ENCODE measurements at regions not wholly inside any gene's neighbourhood (a gene's known extent, or its start where the extent isn't known, plus 50 kb on each side); places are given as distances from the start of the nearest gene placed in this dataset.

DNA sequence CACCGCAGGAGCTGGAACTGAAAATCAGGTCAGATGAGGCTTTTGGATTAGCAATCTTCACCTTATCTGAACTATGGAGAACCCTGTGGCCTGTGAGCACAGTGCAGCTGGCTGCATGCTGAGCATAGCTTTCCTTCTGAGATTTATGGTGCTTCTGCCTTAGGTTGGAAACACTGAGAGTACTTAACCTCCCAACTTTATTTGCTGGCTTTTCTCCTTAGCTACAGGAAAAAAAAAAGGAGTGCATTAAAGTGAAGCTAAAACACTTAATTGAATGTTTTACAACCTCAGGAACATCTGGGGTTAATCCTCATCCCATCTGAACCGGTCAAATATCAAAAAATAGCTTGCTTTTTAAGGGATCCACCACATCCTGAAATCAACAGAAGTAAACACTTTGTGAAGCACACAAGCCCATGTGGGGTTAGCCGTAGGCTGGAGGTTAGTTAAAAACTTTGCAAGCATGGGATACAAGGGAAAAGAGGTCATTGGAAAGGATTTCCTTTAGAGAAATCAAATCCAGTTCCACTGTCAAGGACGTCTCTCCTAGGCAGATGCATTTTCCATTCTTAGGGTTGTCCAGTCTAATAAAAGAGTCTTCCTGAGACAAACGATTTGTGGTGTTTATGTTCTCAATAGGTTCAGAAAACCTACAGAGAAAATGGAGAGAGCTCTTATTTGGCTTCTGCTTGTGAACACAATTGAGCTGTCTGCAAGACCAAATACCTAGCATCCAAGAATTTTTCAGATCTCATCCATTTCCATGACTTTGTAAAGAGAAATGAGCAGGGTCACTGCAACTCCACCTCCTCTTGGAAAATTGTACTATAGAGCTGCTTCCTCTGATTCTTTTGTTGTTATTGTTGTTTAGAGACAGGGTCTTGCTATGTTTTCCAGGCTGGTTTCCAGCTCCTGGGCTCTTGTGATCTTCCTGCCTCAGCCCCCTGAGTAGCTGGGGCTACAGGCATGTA is 470.4 kb upstream of the IGFBP3 start:
- TF ChIP-seq, protein P1, sequence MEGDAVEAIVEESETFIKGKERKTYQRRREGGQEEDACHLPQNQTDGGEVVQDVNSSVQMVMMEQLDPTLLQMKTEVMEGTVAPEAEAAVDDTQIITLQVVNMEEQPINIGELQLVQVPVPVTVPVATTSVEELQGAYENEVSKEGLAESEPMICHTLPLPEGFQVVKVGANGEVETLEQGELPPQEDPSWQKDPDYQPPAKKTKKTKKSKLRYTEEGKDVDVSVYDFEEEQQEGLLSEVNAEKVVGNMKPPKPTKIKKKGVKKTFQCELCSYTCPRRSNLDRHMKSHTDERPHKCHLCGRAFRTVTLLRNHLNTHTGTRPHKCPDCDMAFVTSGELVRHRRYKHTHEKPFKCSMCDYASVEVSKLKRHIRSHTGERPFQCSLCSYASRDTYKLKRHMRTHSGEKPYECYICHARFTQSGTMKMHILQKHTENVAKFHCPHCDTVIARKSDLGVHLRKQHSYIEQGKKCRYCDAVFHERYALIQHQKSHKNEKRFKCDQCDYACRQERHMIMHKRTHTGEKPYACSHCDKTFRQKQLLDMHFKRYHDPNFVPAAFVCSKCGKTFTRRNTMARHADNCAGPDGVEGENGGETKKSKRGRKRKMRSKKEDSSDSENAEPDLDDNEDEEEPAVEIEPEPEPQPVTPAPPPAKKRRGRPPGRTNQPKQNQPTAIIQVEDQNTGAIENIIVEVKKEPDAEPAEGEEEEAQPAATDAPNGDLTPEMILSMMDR (IDR thresholded peaks at IDR 0.05; ENCODE audit: unreplicated experiment): no peak
- no peak for DNase-seq
- H3K27ac Mint-ChIP-seq (ENCODE audit: unreplicated experiment): no peak overlapping the region
- no peak overlapping the region for H3K4me3 Mint-ChIP-seq (ENCODE audit: low read depth, unreplicated experiment)
- intact Hi-C loops (cut with micrococcal nuclease; ENCODE audit: unreplicated experiment): no loop called here
- H3K4me1 Mint-ChIP-seq (ENCODE audit: low read depth, unreplicated experiment): peaks cover 7% of the 10 kb centered on the region
- no TSS peak for BruUV-seq (replicated peaks)
- H3K27me3 Mint-ChIP-seq (ENCODE audit: unreplicated experiment): no peaks in the 10 kb centered on the region
- H3K36me3 Mint-ChIP-seq (ENCODE audit: insufficient read depth, unreplicated experiment): no peaks in the 10 kb centered on the region
- H3K9me3 Mint-ChIP-seq (ENCODE audit: low read depth, unreplicated experiment): peaks cover 11% of the 10 kb centered on the region
- CTCF ChIA-PET: no interaction called here

DNA sequence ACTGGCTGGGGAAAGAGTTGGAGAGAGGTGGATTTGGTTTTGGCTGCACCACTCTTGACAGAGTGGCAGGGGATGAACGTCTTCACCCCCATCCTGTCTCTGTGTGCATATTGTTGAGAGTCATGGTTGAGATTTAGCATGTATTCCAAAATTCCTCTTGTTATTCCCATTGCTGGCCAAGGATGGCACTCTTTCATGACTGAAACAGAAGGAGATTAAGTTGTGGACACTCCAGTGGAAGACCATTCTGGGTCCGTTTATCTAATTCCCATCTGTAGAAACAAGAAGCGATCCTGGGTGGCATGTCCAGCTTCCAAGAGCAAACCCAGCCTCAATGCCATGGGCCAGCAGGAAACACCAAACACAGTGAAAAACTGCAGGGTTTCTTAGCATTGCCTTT is 469.0 kb upstream of the IGFBP3 start:
- DNase-seq: no peak
- intact Hi-C loops (cut with micrococcal nuclease; ENCODE audit: unreplicated experiment): no loop called here
- CTCF ChIA-PET: no interaction called here
- BruUV-seq (replicated peaks): no TSS peak
- TF ChIP-seq, protein P1 (IDR thresholded peaks at IDR 0.05; ENCODE audit: unreplicated experiment): no peak
- Mint-ChIP-seq H3K27ac (ENCODE audit: unreplicated experiment) (no peak overlapping the region), H3K9me3 (ENCODE audit: low read depth, unreplicated experiment) (peaks cover 11% of the 10 kb centered on the region), H3K4me1 (ENCODE audit: low read depth, unreplicated experiment) (peaks cover 15% of the 10 kb centered on the region), H3K36me3 (ENCODE audit: insufficient read depth, unreplicated experiment) (no peaks in the 10 kb centered on the region), H3K27me3 (ENCODE audit: unreplicated experiment) (no peaks in the 10 kb centered on the region), H3K4me3 (ENCODE audit: low read depth, unreplicated experiment) (no peak overlapping the region)

DNA sequence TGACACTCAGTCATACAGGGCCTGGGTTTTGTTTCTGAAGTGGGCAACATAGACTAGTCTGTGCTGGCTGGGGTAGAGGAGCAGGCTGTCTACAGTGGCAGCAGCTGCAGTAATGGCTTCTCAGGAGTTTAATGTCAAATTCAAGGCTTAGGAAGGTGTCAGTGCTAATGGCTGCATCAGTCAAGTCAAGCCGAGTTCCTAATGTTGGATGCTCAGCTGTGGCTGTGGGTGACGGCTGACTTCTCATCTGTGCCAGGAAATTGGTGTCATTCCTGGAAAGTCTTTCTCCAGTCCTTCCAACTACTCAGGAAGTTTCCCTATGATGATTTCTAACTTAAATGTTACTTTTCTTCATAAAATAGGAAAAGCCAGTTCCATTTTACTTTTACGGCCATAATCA is 468.1 kb upstream of the IGFBP3 start:
- no peak overlapping the region for H3K27ac Mint-ChIP-seq (ENCODE audit: unreplicated experiment)
- intact Hi-C loops (cut with micrococcal nuclease; ENCODE audit: unreplicated experiment): loop anchor here (5.0 to 10.0 kb wide), 4 partner anchors 98 to 306 kb away; no protein-coding TSS in a partner anchor

DNA sequence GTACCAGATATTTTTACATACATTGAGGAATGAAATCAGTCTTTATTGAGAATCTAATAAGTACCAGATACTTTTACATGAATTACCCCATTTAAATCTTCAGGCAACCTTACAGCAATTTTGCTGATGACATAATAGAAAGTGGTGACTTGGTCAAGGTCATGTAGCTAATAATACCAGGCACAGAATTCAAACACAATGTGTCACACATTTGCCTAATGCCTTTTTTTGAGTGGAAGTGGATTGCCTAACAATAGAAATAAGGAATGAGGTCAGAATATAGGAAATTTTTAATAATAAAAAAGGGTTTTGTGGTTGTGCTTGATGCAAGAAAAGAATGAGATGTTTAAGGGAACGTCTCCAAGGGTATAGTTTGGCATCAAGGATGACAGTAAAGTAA is 466.6 kb upstream of the IGFBP3 start:
- H3K27me3 Mint-ChIP-seq (ENCODE audit: unreplicated experiment): no peaks in the 10 kb centered on the region
- CTCF ChIA-PET: no interaction called here
- intact Hi-C loops (cut with micrococcal nuclease; ENCODE audit: unreplicated experiment): loop anchor here (5.0 to 10.0 kb wide), 4 partner anchors 100 to 307 kb away; no protein-coding TSS in a partner anchor
- peaks cover 16% of the 10 kb centered on the region for H3K9me3 Mint-ChIP-seq (ENCODE audit: low read depth, unreplicated experiment)
- TF ChIP-seq, protein P1 (IDR thresholded peaks at IDR 0.05; ENCODE audit: unreplicated experiment): no peak
- H3K4me1 Mint-ChIP-seq (ENCODE audit: low read depth, unreplicated experiment): peaks cover 28% of the 10 kb centered on the region
- no peak overlapping the region for H3K4me3 Mint-ChIP-seq (ENCODE audit: low read depth, unreplicated experiment)
- BruUV-seq (replicated peaks): no TSS peak
- DNase-seq: no peak
- no peaks in the 10 kb centered on the region for H3K36me3 Mint-ChIP-seq (ENCODE audit: insufficient read depth, unreplicated experiment)
- no peak overlapping the region for H3K27ac Mint-ChIP-seq (ENCODE audit: unreplicated experiment)

More for the DNA sequence above, 468.1 kb upstream of the IGFBP3 start:
- H3K9me3 Mint-ChIP-seq (ENCODE audit: low read depth, unreplicated experiment): peaks cover 11% of the 10 kb centered on the region
- no peak for DNase-seq
- H3K36me3 Mint-ChIP-seq (ENCODE audit: insufficient read depth, unreplicated experiment): no peaks in the 10 kb centered on the region
- CTCF ChIA-PET: no interaction called here
- TF ChIP-seq, protein P1 (IDR thresholded peaks at IDR 0.05; ENCODE audit: unreplicated experiment): no peak
- H3K4me1 Mint-ChIP-seq (ENCODE audit: low read depth, unreplicated experiment): peaks cover 17% of the 10 kb centered on the region
- no TSS peak for BruUV-seq (replicated peaks)
- no peak overlapping the region for H3K4me3 Mint-ChIP-seq (ENCODE audit: low read depth, unreplicated experiment)
- no peaks in the 10 kb centered on the region for H3K27me3 Mint-ChIP-seq (ENCODE audit: unreplicated experiment)

Data from Calu3 (cell line).